Inflammatory macrophage (primary cell): ENCODE measurements at regions not wholly inside any gene's neighbourhood (a gene's known extent, or its start where the extent isn't known, plus 50 kb on each side); places are given as distances from the start of the nearest gene placed in this dataset.

Experiments
- DNase-seq, 2 donors: peaks; one replicate each; pipeline ENCODE4 v3.0.0-alpha.2; 2020 to 2022

- DNase-seq = no peak
Observed at GRCh38 chr11:35046681-35047080, 92.3 kb upstream of the CD44 start.

- DNase-seq = peak; percentile 37 to 68
Observed at GRCh38 chr11:35047179-35047578, 91.8 kb upstream of the CD44 start.

GRCh38 chr11:35047769-35048168 is 91.2 kb upstream of the CD44 start:
- no peak for DNase-seq

GRCh38 chr11:35048346-35048745 is 90.6 kb upstream of the CD44 start:
- peak; percentile 59 to 62 for DNase-seq

GRCh38 chr11:35049859-35050531 is 89.0 kb upstream of the CD44 start:
- no peak for DNase-seq

GRCh38 chr11:35050541-35050995 is 88.4 kb upstream of the CD44 start:
- peak; percentile 38 to 42 for DNase-seq

GRCh38 chr11:35056391-35057093 is 82.4 kb upstream of the CD44 start:
- DNase-seq = no peak

GRCh38 chr11:35057926-35058668 is 80.9 kb upstream of the CD44 start:
- DNase-seq = no peak

- DNase-seq = peak; percentile 43 to 73
Observed at GRCh38 chr11:35058669-35059434, 80.1 kb upstream of the CD44 start.

- DNase-seq = no peak
Observed at GRCh38 chr11:35061516-35062440, 77.2 kb upstream of the CD44 start.

- DNase-seq = peak; percentile 63 to 65
Observed at GRCh38 chr11:35063488-35063931, 75.5 kb upstream of the CD44 start.

- DNase-seq = peak in 1 of 2 donors; percentile 28
Observed at GRCh38 chr11:35064114-35064800, 74.7 kb upstream of the CD44 start.

- no peak for DNase-seq
Observed at GRCh38 chr11:35065566-35065965, 73.4 kb upstream of the CD44 start.

GRCh38 chr11:35066030-35066429 is 72.9 kb upstream of the CD44 start:
- DNase-seq = peak; percentile 86 to 91

GRCh38 chr11:35066783-35067423 is 72.1 kb upstream of the CD44 start:
- peak; percentile 32 to 46 for DNase-seq

GRCh38 chr11:35071722-35072121 is 67.2 kb upstream of the CD44 start:
- no peak for DNase-seq

- peak; percentile 35 to 52 for DNase-seq
Observed at GRCh38 chr11:35073691-35074419, 65.1 kb upstream of the CD44 start.

GRCh38 chr11:35076201-35077100 is 62.5 kb upstream of the CD44 start:
- peak in 1 of 2 donors; percentile 7 for DNase-seq
